Left ventricle myocardium inferior (tissue), 1 donor: ENCODE measurements at regions not wholly inside any gene's neighbourhood (a gene's known extent, or its start where the extent isn't known, plus 50 kb on each side); places are given as distances from the start of the nearest gene placed in this dataset.

Source experiments
- DNase-seq: peaks from one replicate; pipeline ENCODE4 v3.0.0-alpha.2; 2020
- H3K27ac ChIP-seq: fragments of 200-600 bp; replicated peaks from 2 replicates; pipeline ENCODE4 v1.8.0; 2021
- H3K27me3 ChIP-seq: fragments of 200-600 bp; 2 replicates; pipeline ENCODE4 v1.8.0; 2021; ENCODE audit warnings: low read depth
- H3K36me3 ChIP-seq: fragments of 200-600 bp; 2 replicates; pipeline ENCODE4 v1.8.0; 2021
- H3K4me1 ChIP-seq: fragments of 200-600 bp; 2 replicates; pipeline ENCODE4 v1.8.0; 2021
- H3K4me3 ChIP-seq: fragments of 200-600 bp; 2 replicates; pipeline ENCODE4 v1.8.0; 2021; ENCODE audit warnings: mild to moderate bottlenecking, moderate library complexity
- H3K9me3 ChIP-seq: fragments of 200-600 bp; replicated peaks from 2 replicates; pipeline ENCODE4 v1.8.0; 2021
- CTCF ChIP-seq: fragments of 200-600 bp; IDR thresholded peaks from 2 replicates; pipeline ENCODE4 v1.8.0; 2021; ENCODE audit warnings: antibody characterized with exemption, mild to moderate bottlenecking, borderline replicate concordance
- intact Hi-C: fragments of 100-400 bp; cut with micrococcal nuclease; formaldehyde crosslinking; loops from one replicate; pipeline ENCODE4 v1.11.0; 2022
- donor health status: DM: no; HTN: yes; CAD: no; lungs with severe emphysema.

- no peak overlapping the region for H3K4me3 ChIP-seq
- H3K27me3 ChIP-seq, result peaks cover 23% of the 10 kb centered on the region
- no peak for TF ChIP-seq CTCF
- no peaks in the 10 kb centered on the region for H3K9me3 ChIP-seq
- H3K27ac ChIP-seq, result no peak overlapping the region
- DNase-seq, result no peak
- intact Hi-C loops, result no loop called here
- H3K4me1 ChIP-seq, result no peaks in the 10 kb centered on the region
- H3K36me3 ChIP-seq, result no peaks in the 10 kb centered on the region
Observed at GRCh38 chr18:77395953-77396352, 146.3 kb downstream of the GALR1 start.

GRCh38 chr18:77397056-77397455 is 147.4 kb downstream of the GALR1 start:
- no peak overlapping the region for H3K27ac ChIP-seq
- intact Hi-C loops, result no loop called here

GRCh38 chr18:77397617-77398016 is 148.0 kb downstream of the GALR1 start:
- H3K9me3 ChIP-seq, result no peaks in the 10 kb centered on the region
- H3K27me3 ChIP-seq, result peaks cover 23% of the 10 kb centered on the region
- no peak overlapping the region for H3K27ac ChIP-seq
- no peaks in the 10 kb centered on the region for H3K36me3 ChIP-seq
- no peaks in the 10 kb centered on the region for H3K4me1 ChIP-seq
- no peak overlapping the region for H3K4me3 ChIP-seq
- TF ChIP-seq CTCF, result no peak
- no peak for DNase-seq
- intact Hi-C loops, result no loop called here

More at GRCh38 chr18:77397056-77397455, 147.4 kb downstream of the GALR1 start:
- Histone ChIP-seq H3K4me1 (no peaks in the 10 kb centered on the region), H3K9me3 (no peaks in the 10 kb centered on the region), H3K27me3 (peaks cover 23% of the 10 kb centered on the region), H3K36me3 (no peaks in the 10 kb centered on the region), H3K4me3 (no peak overlapping the region)
- no peak for DNase-seq
- no peak for TF ChIP-seq CTCF

GRCh38 chr18:77400561-77400960 is 150.9 kb downstream of the GALR1 start:
- Histone ChIP-seq H3K36me3 (no peaks in the 10 kb centered on the region), H3K4me3 (no peak overlapping the region), H3K9me3 (no peaks in the 10 kb centered on the region), H3K4me1 (no peaks in the 10 kb centered on the region), H3K27ac (no peak overlapping the region), H3K27me3 (peaks cover 13% of the 10 kb centered on the region)
- intact Hi-C loops, result no loop called here
- TF ChIP-seq CTCF, result no peak
- DNase-seq, result no peak

GRCh38 chr18:77401173-77401572 is 151.5 kb downstream of the GALR1 start:
- no peak for TF ChIP-seq CTCF
- H3K9me3 ChIP-seq, result no peaks in the 10 kb centered on the region
- no peak overlapping the region for H3K27ac ChIP-seq
- H3K36me3 ChIP-seq, result no peaks in the 10 kb centered on the region
- H3K4me3 ChIP-seq, result no peak overlapping the region
- intact Hi-C loops, result no loop called here
- no peak for DNase-seq
- no peaks in the 10 kb centered on the region for H3K4me1 ChIP-seq
- H3K27me3 ChIP-seq, result peaks cover 13% of the 10 kb centered on the region
